HFFc6 (cell line): ENCODE measurements at regions not wholly inside any gene's neighbourhood (a gene's known extent, or its start where the extent isn't known, plus 50 kb on each side); places are given as distances from the start of the nearest gene placed in this dataset.

Experiments
- DNase-seq: peaks from one replicate; pipeline ENCODE4 v3.0.0-alpha.2; 2018
- H3K27ac Mint-ChIP-seq: 2 replicates; pipeline ENCODE4 v1.8.0; 2020; ENCODE audit warnings: mild to moderate bottlenecking, mixed read lengths
- H3K27me3 Mint-ChIP-seq: 2 replicates; pipeline ENCODE4 v1.8.0; 2021; ENCODE audit warnings: mild to moderate bottlenecking, moderate library complexity, mixed read lengths; ENCODE audit not compliant: insufficient read depth
- H3K36me3 Mint-ChIP-seq: 2 replicates; pipeline ENCODE4 v1.8.0; 2021; ENCODE audit warnings: low read depth, mixed read lengths
- H3K4me1 Mint-ChIP-seq: 2 replicates; pipeline ENCODE4 v1.8.0; 2020; ENCODE audit warnings: low read depth, mixed read lengths
- H3K4me3 Mint-ChIP-seq: 2 replicates; pipeline ENCODE4 v1.8.0; 2020; ENCODE audit warnings: mild to moderate bottlenecking, moderate library complexity, mixed read lengths
- H3K9me3 Mint-ChIP-seq: 2 replicates; pipeline ENCODE4 v1.8.0; 2020; ENCODE audit warnings: mild to moderate bottlenecking, mixed read lengths
- CTCF ChIP-seq: fragments of 200-600 bp; sonication (generic); IDR thresholded peaks from 2 replicates; pipeline ENCODE4 v1.5.0; 2021; ENCODE audit warnings: antibody characterized with exemption, mild to moderate bottlenecking

GRCh38 chr4:124947622-124948265 lies 235.2 kb upstream of the ANKRD50 start:
- peak overlapping the region; percentile 76 for H3K4me3 Mint-ChIP-seq
- peaks cover 14% of the 10 kb centered on the region for H3K36me3 Mint-ChIP-seq
- no peaks in the 10 kb centered on the region for H3K27me3 Mint-ChIP-seq
- peak overlapping the region; percentile 81 for H3K27ac Mint-ChIP-seq
- peaks cover 64% of the 10 kb centered on the region for H3K4me1 Mint-ChIP-seq
- no peak for TF ChIP-seq CTCF
- peak; percentile 6 for DNase-seq
- peaks cover 10% of the 10 kb centered on the region; the same call in 1 of the 2 replicates for H3K9me3 Mint-ChIP-seq

- no peaks in the 10 kb centered on the region for H3K27me3 Mint-ChIP-seq
- H3K27ac Mint-ChIP-seq = peak overlapping the region; percentile 81
- H3K4me1 Mint-ChIP-seq = peaks cover 71% of the 10 kb centered on the region
- peak overlapping the region; percentile 59 for H3K4me3 Mint-ChIP-seq
- H3K9me3 Mint-ChIP-seq = peaks cover 10% of the 10 kb centered on the region; the same call in 1 of the 2 replicates
- DNase-seq = no peak
- TF ChIP-seq CTCF = no peak
- peaks cover 12% of the 10 kb centered on the region for H3K36me3 Mint-ChIP-seq
Measured at GRCh38 chr4:124946696-124947095, 234.2 kb upstream of the ANKRD50 start.

GRCh38 chr4:124945422-124945821 lies 232.9 kb upstream of the ANKRD50 start:
- Mint-ChIP-seq H3K9me3 (no peaks in the 10 kb centered on the region), H3K27ac (peak overlapping the region; percentile 26; the same call in 1 of the 2 replicates), H3K27me3 (no peaks in the 10 kb centered on the region), H3K36me3 (peaks cover 7% of the 10 kb centered on the region), H3K4me3 (peak overlapping the region; percentile 77), H3K4me1 (peaks cover 84% of the 10 kb centered on the region)
- DNase-seq = no peak
- no peak for TF ChIP-seq CTCF

GRCh38 chr4:124943938-124944337 lies 231.4 kb upstream of the ANKRD50 start:
- no peak for DNase-seq
- H3K27ac Mint-ChIP-seq = peak overlapping the region; percentile 88
- peak overlapping the region; percentile 79; the same call in 1 of the 2 replicates for H3K4me3 Mint-ChIP-seq
- H3K4me1 Mint-ChIP-seq = peaks cover 92% of the 10 kb centered on the region
- H3K9me3 Mint-ChIP-seq = no peaks in the 10 kb centered on the region
- peaks cover 7% of the 10 kb centered on the region for H3K36me3 Mint-ChIP-seq
- H3K27me3 Mint-ChIP-seq = no peaks in the 10 kb centered on the region
- TF ChIP-seq CTCF = no peak

GRCh38 chr4:124943145-124943889 lies 230.8 kb upstream of the ANKRD50 start:
- Mint-ChIP-seq H3K4me3 (peak overlapping the region; percentile 79), H3K9me3 (no peaks in the 10 kb centered on the region), H3K36me3 (peaks cover 7% of the 10 kb centered on the region), H3K4me1 (peaks cover 92% of the 10 kb centered on the region), H3K27ac (peak overlapping the region; percentile 88), H3K27me3 (no peaks in the 10 kb centered on the region)
- DNase-seq = peak; percentile 86
- no peak for TF ChIP-seq CTCF
